Liver (tissue), 8 donors: ENCODE measurements at regions not wholly inside any gene's neighbourhood (a gene's known extent, or its start where the extent isn't known, plus 50 kb on each side); places are given as distances from the start of the nearest gene placed in this dataset.

Experiments
- DNase-seq: peaks from one replicate; pipeline ENCODE4 v3.0.0-alpha.2; 2017; ENCODE audit warnings: low spot score
- H3K27ac ChIP-seq, 2 donors: one replicate each; pipeline ENCODE4 v1.7.0; 2013; ENCODE audit warnings: inconsistent platforms in 2 of 2, low read length in 2 of 2, control low read depth in 1 of 2, low read depth in 1 of 2, mild to moderate bottlenecking in 1 of 2
- H3K27me3 ChIP-seq, 4 donors: one replicate each; pipeline versions ENCODE4 v1.6.1 to v1.7.0; 2013; ENCODE audit warnings: low read length in 3 of 4, inconsistent platforms in 1 of 4, mild to moderate bottlenecking in 1 of 4, moderate library complexity in 1 of 4; ENCODE audit not compliant: control insufficient read depth in 4 of 4, insufficient read depth in 4 of 4
- H3K36me3 ChIP-seq, 4 donors: one replicate each; pipeline versions ENCODE4 v1.6.1 to v1.7.0; 2013; ENCODE audit warnings: low read length in 3 of 4, mild to moderate bottlenecking in 3 of 4, low read depth in 1 of 4, moderate library complexity in 1 of 4; ENCODE audit not compliant: control insufficient read depth in 4 of 4, insufficient read depth in 3 of 4
- H3K4me1 ChIP-seq, 4 donors: one replicate each; pipeline versions ENCODE4 v1.6.1 to v1.7.0; 2013; ENCODE audit warnings: low read length in 3 of 4, mild to moderate bottlenecking in 3 of 4, moderate library complexity in 1 of 4; ENCODE audit not compliant: control insufficient read depth in 4 of 4, insufficient read depth in 4 of 4
- H3K4me3 ChIP-seq, 3 donors: one replicate each; pipeline versions ENCODE4 v1.6.1 to v1.7.0; 2013; ENCODE audit warnings: low read length in 3 of 3, control low read depth in 1 of 3, low read depth in 1 of 3, mild to moderate bottlenecking in 1 of 3
- H3K9ac ChIP-seq, 2 donors: one replicate each; pipeline ENCODE4 v1.7.0; 2013; ENCODE audit warnings: low read length in 2 of 2, mild to moderate bottlenecking in 2 of 2, moderate library complexity in 2 of 2, control low read depth in 1 of 2, low read depth in 1 of 2
- H3K9me3 ChIP-seq, 4 donors: one replicate each; pipeline versions ENCODE4 v1.6.1 to v1.7.0; 2013; ENCODE audit warnings: low read length in 3 of 4; ENCODE audit not compliant: control insufficient read depth in 4 of 4
- ATF3 ChIP-seq: IDR thresholded peaks from 2 replicates; pipeline ENCODE4 v1.6.1; 2016; ENCODE audit warnings: antibody characterized with exemption
- EGR1 ChIP-seq, 2 donors: IDR thresholded peaks; 2 replicates each; pipeline ENCODE4 v1.6.1; 2016 to 2018; ENCODE audit warnings: antibody characterized with exemption in 2 of 2, low read depth in 2 of 2
- FOXA1 ChIP-seq: IDR thresholded peaks from 2 replicates; pipeline ENCODE4 v1.6.1; 2016; ENCODE audit warnings: antibody characterized with exemption
- FOXA2 ChIP-seq: IDR thresholded peaks from 2 replicates; pipeline ENCODE4 v1.6.1; 2016; ENCODE audit warnings: antibody characterized with exemption
- GABPA ChIP-seq, 2 donors: IDR thresholded peaks in 1 of 2; conservative IDR thresholded peaks in 1 of 2; 2 replicates each; pipeline ENCODE4 v1.6.1; 2016; ENCODE audit warnings: antibody characterized with exemption in 2 of 2, mild to moderate bottlenecking in 1 of 2, moderate library complexity in 1 of 2
- HNF4A ChIP-seq, 2 donors: conservative IDR thresholded peaks; 2 replicates each; pipeline ENCODE4 v1.6.1; 2016; ENCODE audit warnings: antibody characterized with exemption in 2 of 2, mild to moderate bottlenecking in 2 of 2
- HNF4G ChIP-seq: IDR thresholded peaks from 2 replicates; pipeline ENCODE4 v1.6.1; 2016; ENCODE audit warnings: antibody characterized with exemption
- JUND ChIP-seq, 2 donors: IDR thresholded peaks; 2 replicates each; pipeline ENCODE4 v1.6.1; 2016; ENCODE audit warnings: antibody characterized with exemption in 2 of 2
- NR2F2 ChIP-seq: IDR thresholded peaks from 2 replicates; pipeline ENCODE4 v1.6.1; 2016; ENCODE audit warnings: antibody characterized with exemption
- RXRA ChIP-seq, 2 donors: IDR thresholded peaks; 2 replicates each; pipeline ENCODE4 v1.6.1; 2017 to 2018; ENCODE audit warnings: antibody characterized with exemption in 2 of 2, mild to moderate bottlenecking in 1 of 2
- SP1 ChIP-seq: IDR thresholded peaks from 2 replicates; pipeline ENCODE4 v1.6.1; 2018; ENCODE audit warnings: antibody characterized with exemption, mild to moderate bottlenecking
- TAF1 ChIP-seq: conservative IDR thresholded peaks from 2 replicates; pipeline ENCODE4 v1.6.1; 2016; ENCODE audit warnings: antibody characterized with exemption, mild to moderate bottlenecking
- YY1 ChIP-seq: IDR thresholded peaks from 2 replicates; pipeline ENCODE4 v1.6.1; 2016; ENCODE audit warnings: antibody characterized with exemption, mild to moderate bottlenecking
- WGBS: extraction: QIAGEN DNeasy Blood & Tissue Kit; methylation state at CpG from one replicate; pipeline ENCODE4 v1.1.7; 2013; 5-methylcytosine and 5-hydroxymethylcytosine counted together
- TF ChIP-seq, protein P1 (sequence below): IDR thresholded peaks from 2 replicates; pipeline ENCODE4 v1.6.1; 2016; ENCODE audit warnings: antibody characterized with exemption
- TF ChIP-seq, protein P2 (sequence below): fragments of 150-350 bp; IDR thresholded peaks from 2 replicates; pipeline ENCODE4 v1.5.1; 2017; ENCODE audit warnings: improper control_type of control experiment, low read depth, low read length; ENCODE audit not compliant: missing input control
- TF ChIP-seq, protein P3 (sequence below): IDR thresholded peaks from 2 replicates; pipeline ENCODE4 v1.6.1; 2016; ENCODE audit warnings: antibody characterized with exemption, mild to moderate bottlenecking
- donor health status: healthy.
- donor health status: healthy.
- donor health status: healthy.
- donor health status: healthy.
- donor health status: healthy.

GRCh38 chr5:2441495-2442180 lies 309.8 kb downstream of the IRX2 start:
- 60% methylated on average over 14 of the region's 14 CpGs for WGBS
- H3K4me1 ChIP-seq, result no peaks in the 10 kb centered on the region
- no peaks in the 10 kb centered on the region for H3K36me3 ChIP-seq
- DNase-seq, result no peak
- no peak overlapping the region for H3K9ac ChIP-seq
- peaks cover 0 to 2% (median 0%) of the 10 kb centered on the region in 4 donors for H3K27me3 ChIP-seq
- H3K27ac ChIP-seq, result no peak overlapping the region
- H3K4me3 ChIP-seq, result no peak overlapping the region
- H3K9me3 ChIP-seq, result no peaks in the 10 kb centered on the region
- TF ChIP-seq EGR1 (IDR thresholded peaks at IDR 0.05; ENCODE audit: low read depth in 2 of 2), result no peak

DNA sequence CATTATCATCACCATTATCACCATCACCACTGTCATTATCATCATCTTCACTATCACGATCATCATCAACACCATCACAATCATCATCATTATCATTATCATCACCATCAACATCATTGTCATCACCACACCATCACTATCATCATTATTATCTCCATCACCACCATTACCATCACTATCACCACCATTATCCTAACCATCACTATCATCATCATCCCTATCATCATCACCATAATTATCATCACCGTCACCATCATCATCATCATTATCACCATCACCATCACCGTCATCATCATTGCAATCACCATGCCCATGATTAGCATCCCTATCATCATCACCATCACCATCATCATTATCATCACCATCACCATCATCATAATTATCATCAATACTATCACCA lies 311.9 kb downstream of the IRX2 start:
- no peak overlapping the region for H3K9ac ChIP-seq
- no peak for DNase-seq
- no peak overlapping the region for H3K27ac ChIP-seq
- H3K36me3 ChIP-seq, result no peaks in the 10 kb centered on the region
- H3K4me1 ChIP-seq, result no peaks in the 10 kb centered on the region
- no peak overlapping the region for H3K4me3 ChIP-seq
- TF ChIP-seq RXRA (IDR thresholded peaks at IDR 0.05) (no peak), SP1 (no peak), NR2F2 (no peak), ATF3 (no peak), HNF4G (no peak), JUND (IDR thresholded peaks at IDR 0.05) (no peak), YY1 (no peak), FOXA2 (no peak), EGR1 (IDR thresholded peaks at IDR 0.05; ENCODE audit: low read depth in 2 of 2) (no peak), HNF4A (conservative IDR thresholded peaks at IDR 0.05) (no peak), TAF1 (no peak), FOXA1 (no peak), GABPA (IDR thresholded peaks at IDR 0.05 in 1 of 2, conservative IDR thresholded peaks at IDR 0.05 in 1 of 2) (no peak)
- TF ChIP-seq, protein P1, sequence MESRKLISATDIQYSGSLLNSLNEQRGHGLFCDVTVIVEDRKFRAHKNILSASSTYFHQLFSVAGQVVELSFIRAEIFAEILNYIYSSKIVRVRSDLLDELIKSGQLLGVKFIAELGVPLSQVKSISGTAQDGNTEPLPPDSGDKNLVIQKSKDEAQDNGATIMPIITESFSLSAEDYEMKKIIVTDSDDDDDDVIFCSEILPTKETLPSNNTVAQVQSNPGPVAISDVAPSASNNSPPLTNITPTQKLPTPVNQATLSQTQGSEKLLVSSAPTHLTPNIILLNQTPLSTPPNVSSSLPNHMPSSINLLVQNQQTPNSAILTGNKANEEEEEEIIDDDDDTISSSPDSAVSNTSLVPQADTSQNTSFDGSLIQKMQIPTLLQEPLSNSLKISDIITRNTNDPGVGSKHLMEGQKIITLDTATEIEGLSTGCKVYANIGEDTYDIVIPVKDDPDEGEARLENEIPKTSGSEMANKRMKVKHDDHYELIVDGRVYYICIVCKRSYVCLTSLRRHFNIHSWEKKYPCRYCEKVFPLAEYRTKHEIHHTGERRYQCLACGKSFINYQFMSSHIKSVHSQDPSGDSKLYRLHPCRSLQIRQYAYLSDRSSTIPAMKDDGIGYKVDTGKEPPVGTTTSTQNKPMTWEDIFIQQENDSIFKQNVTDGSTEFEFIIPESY, result no peak
- TF ChIP-seq, protein P2, sequence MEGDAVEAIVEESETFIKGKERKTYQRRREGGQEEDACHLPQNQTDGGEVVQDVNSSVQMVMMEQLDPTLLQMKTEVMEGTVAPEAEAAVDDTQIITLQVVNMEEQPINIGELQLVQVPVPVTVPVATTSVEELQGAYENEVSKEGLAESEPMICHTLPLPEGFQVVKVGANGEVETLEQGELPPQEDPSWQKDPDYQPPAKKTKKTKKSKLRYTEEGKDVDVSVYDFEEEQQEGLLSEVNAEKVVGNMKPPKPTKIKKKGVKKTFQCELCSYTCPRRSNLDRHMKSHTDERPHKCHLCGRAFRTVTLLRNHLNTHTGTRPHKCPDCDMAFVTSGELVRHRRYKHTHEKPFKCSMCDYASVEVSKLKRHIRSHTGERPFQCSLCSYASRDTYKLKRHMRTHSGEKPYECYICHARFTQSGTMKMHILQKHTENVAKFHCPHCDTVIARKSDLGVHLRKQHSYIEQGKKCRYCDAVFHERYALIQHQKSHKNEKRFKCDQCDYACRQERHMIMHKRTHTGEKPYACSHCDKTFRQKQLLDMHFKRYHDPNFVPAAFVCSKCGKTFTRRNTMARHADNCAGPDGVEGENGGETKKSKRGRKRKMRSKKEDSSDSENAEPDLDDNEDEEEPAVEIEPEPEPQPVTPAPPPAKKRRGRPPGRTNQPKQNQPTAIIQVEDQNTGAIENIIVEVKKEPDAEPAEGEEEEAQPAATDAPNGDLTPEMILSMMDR, result no peak
- TF ChIP-seq, protein P3, sequence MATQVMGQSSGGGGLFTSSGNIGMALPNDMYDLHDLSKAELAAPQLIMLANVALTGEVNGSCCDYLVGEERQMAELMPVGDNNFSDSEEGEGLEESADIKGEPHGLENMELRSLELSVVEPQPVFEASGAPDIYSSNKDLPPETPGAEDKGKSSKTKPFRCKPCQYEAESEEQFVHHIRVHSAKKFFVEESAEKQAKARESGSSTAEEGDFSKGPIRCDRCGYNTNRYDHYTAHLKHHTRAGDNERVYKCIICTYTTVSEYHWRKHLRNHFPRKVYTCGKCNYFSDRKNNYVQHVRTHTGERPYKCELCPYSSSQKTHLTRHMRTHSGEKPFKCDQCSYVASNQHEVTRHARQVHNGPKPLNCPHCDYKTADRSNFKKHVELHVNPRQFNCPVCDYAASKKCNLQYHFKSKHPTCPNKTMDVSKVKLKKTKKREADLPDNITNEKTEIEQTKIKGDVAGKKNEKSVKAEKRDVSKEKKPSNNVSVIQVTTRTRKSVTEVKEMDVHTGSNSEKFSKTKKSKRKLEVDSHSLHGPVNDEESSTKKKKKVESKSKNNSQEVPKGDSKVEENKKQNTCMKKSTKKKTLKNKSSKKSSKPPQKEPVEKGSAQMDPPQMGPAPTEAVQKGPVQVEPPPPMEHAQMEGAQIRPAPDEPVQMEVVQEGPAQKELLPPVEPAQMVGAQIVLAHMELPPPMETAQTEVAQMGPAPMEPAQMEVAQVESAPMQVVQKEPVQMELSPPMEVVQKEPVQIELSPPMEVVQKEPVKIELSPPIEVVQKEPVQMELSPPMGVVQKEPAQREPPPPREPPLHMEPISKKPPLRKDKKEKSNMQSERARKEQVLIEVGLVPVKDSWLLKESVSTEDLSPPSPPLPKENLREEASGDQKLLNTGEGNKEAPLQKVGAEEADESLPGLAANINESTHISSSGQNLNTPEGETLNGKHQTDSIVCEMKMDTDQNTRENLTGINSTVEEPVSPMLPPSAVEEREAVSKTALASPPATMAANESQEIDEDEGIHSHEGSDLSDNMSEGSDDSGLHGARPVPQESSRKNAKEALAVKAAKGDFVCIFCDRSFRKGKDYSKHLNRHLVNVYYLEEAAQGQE, result no peak
- no peaks in the 10 kb centered on the region for H3K9me3 ChIP-seq
- peaks cover 0 to 2% (median 0%) of the 10 kb centered on the region in 4 donors for H3K27me3 ChIP-seq
- WGBS, result 92% methylated on average over 3 of the region's 3 CpGs
